Coronary artery (tissue), 2 donors: ENCODE measurements at regions not wholly inside any gene's neighbourhood (a gene's known extent, or its start where the extent isn't known, plus 50 kb on each side); places are given as distances from the start of the nearest gene placed in this dataset.

ENCODE experiments used
- DNase-seq: peaks from one replicate; pipeline ENCODE4 v3.0.0-alpha.2; 2017; ENCODE audit warnings: low spot score
- H3K27ac ChIP-seq, 2 donors: fragments of 200-600 bp; sonication (generic); one replicate each; pipeline ENCODE4 v1.5.1; 2016 to 2019
- H3K4me3 ChIP-seq: fragments of 200-600 bp; sonication (generic); 2 replicates; pipeline ENCODE4 v1.5.1; 2016; ENCODE audit warnings: mild to moderate bottlenecking, moderate library complexity
- TF ChIP-seq, protein P1 (sequence below): fragments of 200-600 bp; sonication (generic); IDR thresholded peaks from one replicate; pipeline ENCODE4 v1.5.1; 2019; ENCODE audit warnings: antibody characterized with exemption

- TF ChIP-seq, protein P1, sequence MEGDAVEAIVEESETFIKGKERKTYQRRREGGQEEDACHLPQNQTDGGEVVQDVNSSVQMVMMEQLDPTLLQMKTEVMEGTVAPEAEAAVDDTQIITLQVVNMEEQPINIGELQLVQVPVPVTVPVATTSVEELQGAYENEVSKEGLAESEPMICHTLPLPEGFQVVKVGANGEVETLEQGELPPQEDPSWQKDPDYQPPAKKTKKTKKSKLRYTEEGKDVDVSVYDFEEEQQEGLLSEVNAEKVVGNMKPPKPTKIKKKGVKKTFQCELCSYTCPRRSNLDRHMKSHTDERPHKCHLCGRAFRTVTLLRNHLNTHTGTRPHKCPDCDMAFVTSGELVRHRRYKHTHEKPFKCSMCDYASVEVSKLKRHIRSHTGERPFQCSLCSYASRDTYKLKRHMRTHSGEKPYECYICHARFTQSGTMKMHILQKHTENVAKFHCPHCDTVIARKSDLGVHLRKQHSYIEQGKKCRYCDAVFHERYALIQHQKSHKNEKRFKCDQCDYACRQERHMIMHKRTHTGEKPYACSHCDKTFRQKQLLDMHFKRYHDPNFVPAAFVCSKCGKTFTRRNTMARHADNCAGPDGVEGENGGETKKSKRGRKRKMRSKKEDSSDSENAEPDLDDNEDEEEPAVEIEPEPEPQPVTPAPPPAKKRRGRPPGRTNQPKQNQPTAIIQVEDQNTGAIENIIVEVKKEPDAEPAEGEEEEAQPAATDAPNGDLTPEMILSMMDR, result no peak
Measured at GRCh38 chr3:124676236-124676635, 54.0 kb upstream of the UMPS start.

GRCh38 chr3:124679048-124679638 lies 51.1 kb upstream of the UMPS start:
- DNase-seq, result no peak
- no peak overlapping the region for H3K27ac ChIP-seq
- no peak overlapping the region for H3K4me3 ChIP-seq
- TF ChIP-seq, protein P1, result no peak

More at GRCh38 chr3:124676236-124676635, 54.0 kb upstream of the UMPS start:
- DNase-seq, result no peak
- H3K4me3 ChIP-seq, result no peak overlapping the region
- H3K27ac ChIP-seq, result no peak overlapping the region
